Endothelial cell (in vitro differentiated cells): ENCODE measurements at regions not wholly inside any gene's neighbourhood (a gene's known extent, or its start where the extent isn't known, plus 50 kb on each side); places are given as distances from the start of the nearest gene placed in this dataset.

ENCODE experiments used
- DNase-seq: peaks from one replicate; pipeline ENCODE4 v3.0.0; 2021; ENCODE audit warnings: low spot score
- H3K27ac Mint-ChIP-seq: one replicate; pipeline ENCODE4 v1.8.0; 2021; ENCODE audit warnings: mixed read lengths, inconsistent platforms; ENCODE audit not compliant: unreplicated experiment
- H3K27me3 Mint-ChIP-seq: one replicate; pipeline ENCODE4 v1.8.0; 2021; ENCODE audit warnings: mild to moderate bottlenecking, moderate library complexity, mixed read lengths, inconsistent platforms; ENCODE audit not compliant: unreplicated experiment
- H3K36me3 Mint-ChIP-seq: one replicate; pipeline ENCODE4 v1.8.0; 2021; ENCODE audit warnings: mild to moderate bottlenecking, low read depth, mixed read lengths, inconsistent platforms; ENCODE audit not compliant: unreplicated experiment
- H3K4me1 Mint-ChIP-seq: one replicate; pipeline ENCODE4 v1.8.0; 2021; ENCODE audit warnings: mild to moderate bottlenecking, mixed read lengths, inconsistent platforms; ENCODE audit not compliant: unreplicated experiment
- H3K4me3 Mint-ChIP-seq: one replicate; pipeline ENCODE4 v1.8.0; 2021; ENCODE audit warnings: mild to moderate bottlenecking, mixed read lengths, inconsistent platforms; ENCODE audit not compliant: unreplicated experiment
- H3K9me3 Mint-ChIP-seq: one replicate; pipeline ENCODE4 v1.8.0; 2021; ENCODE audit warnings: mixed read lengths, inconsistent platforms; ENCODE audit not compliant: unreplicated experiment
- TF ChIP-seq, protein P1 (sequence below): fragments of 200-600 bp; sonication (generic); IDR thresholded peaks from one replicate; pipeline ENCODE4 v1.5.0; 2021; ENCODE audit warnings: antibody characterized with exemption; ENCODE audit not compliant: unreplicated experiment

- peaks cover 13% of the 10 kb centered on the region for H3K36me3 Mint-ChIP-seq
- H3K4me3 Mint-ChIP-seq: no peak overlapping the region
- TF ChIP-seq, protein P1, sequence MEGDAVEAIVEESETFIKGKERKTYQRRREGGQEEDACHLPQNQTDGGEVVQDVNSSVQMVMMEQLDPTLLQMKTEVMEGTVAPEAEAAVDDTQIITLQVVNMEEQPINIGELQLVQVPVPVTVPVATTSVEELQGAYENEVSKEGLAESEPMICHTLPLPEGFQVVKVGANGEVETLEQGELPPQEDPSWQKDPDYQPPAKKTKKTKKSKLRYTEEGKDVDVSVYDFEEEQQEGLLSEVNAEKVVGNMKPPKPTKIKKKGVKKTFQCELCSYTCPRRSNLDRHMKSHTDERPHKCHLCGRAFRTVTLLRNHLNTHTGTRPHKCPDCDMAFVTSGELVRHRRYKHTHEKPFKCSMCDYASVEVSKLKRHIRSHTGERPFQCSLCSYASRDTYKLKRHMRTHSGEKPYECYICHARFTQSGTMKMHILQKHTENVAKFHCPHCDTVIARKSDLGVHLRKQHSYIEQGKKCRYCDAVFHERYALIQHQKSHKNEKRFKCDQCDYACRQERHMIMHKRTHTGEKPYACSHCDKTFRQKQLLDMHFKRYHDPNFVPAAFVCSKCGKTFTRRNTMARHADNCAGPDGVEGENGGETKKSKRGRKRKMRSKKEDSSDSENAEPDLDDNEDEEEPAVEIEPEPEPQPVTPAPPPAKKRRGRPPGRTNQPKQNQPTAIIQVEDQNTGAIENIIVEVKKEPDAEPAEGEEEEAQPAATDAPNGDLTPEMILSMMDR: no peak
- H3K4me1 Mint-ChIP-seq: peaks cover 18% of the 10 kb centered on the region
- H3K27me3 Mint-ChIP-seq: peaks cover 15% of the 10 kb centered on the region
- no peaks in the 10 kb centered on the region for H3K9me3 Mint-ChIP-seq
- H3K27ac Mint-ChIP-seq: no peak overlapping the region
- DNase-seq: no peak
Observed at GRCh38 chr7:36085096-36085495, 68.0 kb upstream of the EEPD1 start.

- H3K27me3 Mint-ChIP-seq: peaks cover 6% of the 10 kb centered on the region
- H3K9me3 Mint-ChIP-seq: peaks cover 7% of the 10 kb centered on the region
- no peak overlapping the region for H3K4me3 Mint-ChIP-seq
- DNase-seq: no peak
- peaks cover 13% of the 10 kb centered on the region for H3K36me3 Mint-ChIP-seq
- TF ChIP-seq, protein P1: no peak
- H3K4me1 Mint-ChIP-seq: peaks cover 18% of the 10 kb centered on the region
- H3K27ac Mint-ChIP-seq: no peak overlapping the region
Observed at GRCh38 chr7:36086571-36086970, 66.5 kb upstream of the EEPD1 start.

DNA sequence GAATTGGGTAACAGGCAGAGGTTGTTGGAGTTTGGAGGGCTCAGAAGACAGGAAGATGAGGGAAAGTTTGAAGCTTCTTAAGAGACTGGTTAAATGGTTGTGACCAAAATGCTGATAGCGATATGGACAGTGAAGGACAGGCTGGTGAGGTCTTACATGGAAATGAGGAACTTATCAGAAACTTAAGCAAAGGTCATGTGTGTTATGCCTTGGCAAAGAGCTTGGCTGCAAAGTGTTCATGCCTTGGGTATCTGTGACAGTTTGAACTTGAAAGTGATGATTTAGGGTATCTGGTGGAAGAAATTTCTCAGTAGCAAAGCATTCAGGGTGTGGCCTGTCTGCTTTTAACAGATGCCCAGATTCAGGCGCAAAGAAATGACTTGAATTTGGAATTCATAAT, 64.5 kb upstream of the EEPD1 start:
- TF ChIP-seq, protein P1: no peak
- peak overlapping the region; percentile 27 for H3K4me3 Mint-ChIP-seq
- peaks cover 7% of the 10 kb centered on the region for H3K9me3 Mint-ChIP-seq

DNA sequence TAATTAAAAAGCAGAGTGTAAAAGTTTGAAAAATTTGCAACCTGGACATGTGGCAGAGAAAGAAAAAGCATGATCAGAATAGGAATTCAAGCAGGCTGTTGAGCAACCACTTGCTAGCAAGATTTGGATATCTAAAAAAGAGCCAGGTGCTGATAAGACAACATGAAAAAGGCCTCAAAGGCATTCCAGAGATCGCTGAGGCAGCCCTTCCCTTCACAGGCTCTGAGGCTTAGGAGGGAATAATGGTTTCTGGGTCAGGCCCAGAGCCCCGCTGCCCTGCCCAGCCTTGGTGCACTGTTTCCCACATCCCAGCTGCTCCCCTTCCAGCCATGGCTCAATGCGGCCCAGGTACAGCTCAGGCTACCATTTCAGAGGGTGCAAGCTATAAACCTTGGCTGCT, 64.1 kb upstream of the EEPD1 start:
- peaks cover 7% of the 10 kb centered on the region for H3K9me3 Mint-ChIP-seq
- H3K36me3 Mint-ChIP-seq: peaks cover 23% of the 10 kb centered on the region
- no peak for DNase-seq
- peaks cover 13% of the 10 kb centered on the region for H3K4me1 Mint-ChIP-seq
- peaks cover 10% of the 10 kb centered on the region for H3K27me3 Mint-ChIP-seq
- TF ChIP-seq, protein P1: no peak
- no peak overlapping the region for H3K27ac Mint-ChIP-seq
- H3K4me3 Mint-ChIP-seq: no peak overlapping the region

More for the DNA sequence above, 64.5 kb upstream of the EEPD1 start:
- Mint-ChIP-seq H3K27me3 (peaks cover 10% of the 10 kb centered on the region), H3K27ac (no peak overlapping the region), H3K36me3 (peaks cover 23% of the 10 kb centered on the region), H3K4me1 (peaks cover 13% of the 10 kb centered on the region)
- no peak for DNase-seq

DNA sequence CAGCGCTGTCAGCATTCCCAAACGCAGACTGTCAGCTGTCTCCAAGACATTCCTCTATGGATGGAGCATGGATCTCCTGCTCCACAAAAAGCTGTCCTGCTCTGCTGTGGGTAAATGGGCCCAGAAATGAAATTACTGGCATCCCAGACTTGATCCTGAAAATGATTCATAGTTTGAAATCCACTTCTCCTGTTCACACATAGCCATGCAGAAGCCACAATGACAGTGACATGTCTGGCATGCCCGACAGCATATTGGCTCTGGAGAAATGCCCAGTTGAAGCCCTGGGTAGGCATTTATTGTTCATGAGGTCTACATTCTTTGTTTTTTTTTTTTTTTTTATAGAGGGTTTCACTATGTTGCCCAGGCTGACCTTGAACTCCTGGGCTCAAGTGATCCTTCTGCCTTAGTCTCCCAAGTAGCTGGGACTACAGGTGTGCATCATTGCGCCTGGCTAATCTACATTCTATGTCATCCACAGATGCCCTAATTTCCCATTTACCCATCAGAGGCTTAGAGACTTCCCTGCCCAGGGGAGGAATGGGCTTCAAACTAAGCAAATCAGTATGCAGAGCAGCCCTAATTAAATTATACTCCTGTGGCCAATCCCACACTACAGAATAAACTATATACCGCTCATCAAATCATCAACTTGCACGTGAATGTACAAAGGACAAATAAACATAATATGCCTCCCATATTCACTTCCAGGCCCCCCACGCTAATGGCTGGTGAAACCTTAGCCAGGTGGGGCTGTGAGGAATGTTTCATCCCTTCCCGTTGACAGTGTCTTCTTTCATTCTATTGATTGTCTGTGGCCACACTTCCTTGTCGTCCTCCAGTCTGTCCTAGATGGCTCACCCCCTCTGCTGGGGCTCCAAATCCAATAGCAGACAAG, 61.8 kb upstream of the EEPD1 start:
- Mint-ChIP-seq H3K27ac (no peak overlapping the region), H3K36me3 (peaks cover 23% of the 10 kb centered on the region), H3K27me3 (peaks cover 6% of the 10 kb centered on the region), H3K9me3 (peaks cover 7% of the 10 kb centered on the region), H3K4me3 (no peak overlapping the region), H3K4me1 (peaks cover 11% of the 10 kb centered on the region)
- DNase-seq: no peak
- TF ChIP-seq, protein P1: no peak
